ENCODE measurements at regions not wholly inside any gene's neighbourhood (a gene's known extent, or its start where the extent isn't known, plus 50 kb on each side); places are given as distances from the start of the nearest gene placed in this dataset.

DNA sequence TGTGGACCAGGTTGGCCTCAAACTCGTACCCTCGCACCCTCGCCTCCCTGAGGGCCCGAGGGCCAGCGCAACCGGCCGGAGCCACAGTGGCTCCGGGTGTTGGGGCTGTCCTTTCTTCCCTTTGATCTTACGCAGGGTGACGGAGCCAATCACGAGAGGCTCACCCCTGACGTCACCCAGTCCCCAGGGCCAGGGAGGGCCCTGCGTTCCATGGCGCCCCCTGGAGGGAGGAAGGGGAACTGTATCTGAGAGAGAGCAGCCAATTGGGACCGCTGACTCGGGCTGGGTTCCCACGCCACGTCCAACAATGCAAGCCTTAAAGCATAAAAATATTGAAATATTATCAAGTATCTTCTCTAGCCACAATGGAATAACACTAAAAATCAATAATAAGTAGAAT lies 432.8 kb upstream of the LRRTM4 start:
- Histone ChIP-seq H2BK20ac (ENCODE audit: low read depth, low read length) (no peak overlapping the region), H3K9me1 (ENCODE audit: insufficient read depth, low read length) (no peaks in the 10 kb centered on the region), H3K9me3 (ENCODE audit: control insufficient read depth, insufficient read depth, low read length) (peaks cover 7% of the 10 kb centered on the region; the same call in 1 of the 2 replicates), H3K4me3 (ENCODE audit: insufficient read depth, low read depth, low read length) (no peak overlapping the region), H3K56ac (ENCODE audit: extremely low read depth, insufficient read depth, low read length) (no peak overlapping the region), H3K4me1 (ENCODE audit: control insufficient read depth, insufficient read depth, low read length) (no peaks in the 10 kb centered on the region), H3K36me3 (ENCODE audit: control insufficient read depth, insufficient read depth, low read length) (no peaks in the 10 kb centered on the region), H4K8ac (ENCODE audit: low read depth in 2 of 2, low read length in 2 of 2) (no peak overlapping the region), H4K20me1 (ENCODE audit: insufficient read depth, low read length) (no peaks in the 10 kb centered on the region), H3K14ac (replicated peaks; ENCODE audit: low read depth, low read length) (no peak overlapping the region), H2AK9ac (replicated peaks; ENCODE audit: low read depth, low read length, poor library complexity) (no peak overlapping the region), H3K79me1 (ENCODE audit: low read depth in 1 of 2, low read length in 2 of 2) (no peaks in the 10 kb centered on the region), H3K18ac (ENCODE audit: low read depth, low read length) (no peak overlapping the region), H3K4ac (ENCODE audit: low read depth, low read length) (no peak overlapping the region), H3K27ac (ENCODE audit: insufficient read depth, low read length) (no peak overlapping the region), H4K91ac (ENCODE audit: insufficient read depth, low read depth, low read length) (no peak overlapping the region), H3K23ac (ENCODE audit: low read depth, low read length) (no peak overlapping the region), H3K27me3 (ENCODE audit: control insufficient read depth, insufficient read depth, low read length) (no peaks in the 10 kb centered on the region), H2BK15ac (ENCODE audit: low read depth, low read length) (no peak overlapping the region), H3K9ac (ENCODE audit: low read depth, low read length) (no peak overlapping the region), H2BK5ac (ENCODE audit: low read depth, low read length, poor library complexity, severe bottlenecking) (no peak overlapping the region), H2AFZ (replicated peaks; ENCODE audit: low read length, poor library complexity) (no peak overlapping the region), H4K5ac (ENCODE audit: low read depth, low read length) (no peak overlapping the region), H3K4me2 (ENCODE audit: low read depth, low read length) (no peak overlapping the region), H2BK120ac (ENCODE audit: low read depth, low read length) (no peak overlapping the region), H2AK5ac (ENCODE audit: low read depth, low read length) (no peak overlapping the region)
- TF ChIP-seq, protein P1, sequence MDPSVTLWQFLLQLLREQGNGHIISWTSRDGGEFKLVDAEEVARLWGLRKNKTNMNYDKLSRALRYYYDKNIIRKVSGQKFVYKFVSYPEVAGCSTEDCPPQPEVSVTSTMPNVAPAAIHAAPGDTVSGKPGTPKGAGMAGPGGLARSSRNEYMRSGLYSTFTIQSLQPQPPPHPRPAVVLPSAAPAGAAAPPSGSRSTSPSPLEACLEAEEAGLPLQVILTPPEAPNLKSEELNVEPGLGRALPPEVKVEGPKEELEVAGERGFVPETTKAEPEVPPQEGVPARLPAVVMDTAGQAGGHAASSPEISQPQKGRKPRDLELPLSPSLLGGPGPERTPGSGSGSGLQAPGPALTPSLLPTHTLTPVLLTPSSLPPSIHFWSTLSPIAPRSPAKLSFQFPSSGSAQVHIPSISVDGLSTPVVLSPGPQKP (IDR thresholded peaks at IDR 0.05; ENCODE audit: borderline replicate concordance, low read depth, low read length), result no peak
- TF ChIP-seq RCOR1 (IDR thresholded peaks at IDR 0.05; ENCODE audit: insufficient replicate concordance, low read length), result no peak
- TF ChIP-seq MAZ (IDR thresholded peaks at IDR 0.05; ENCODE audit: borderline replicate concordance, low read depth, low read length), result no peak
- TF ChIP-seq BHLHE40 (IDR thresholded peaks at IDR 0.05; ENCODE audit: low read depth, low read length), result no peak
- no peak for TF ChIP-seq SMC3 (IDR thresholded peaks at IDR 0.05; ENCODE audit: low read depth, low read length)
- WGBS, 2 experiments (ENCODE audit: extremely low coverage in 2 of 2, insufficient read length in 1 of 2), result no CpG with 5 or more reads among the region's 18 CpGs
- no peak for DNase-seq
- in situ Hi-C loops (cut with MboI; ENCODE audit: low sequenced_read_pairs) (no loop called here), dilution Hi-C loops (cut with HindIII; ENCODE audit: low sequenced_read_pairs, unreplicated experiment) (no loop called here), intact Hi-C loops (cut with micrococcal nuclease) (no loop called here)
- no TSS peak for BruUV-seq (replicated peaks)
- no peak for ATAC-seq (ENCODE audit: low read depth)
- POLR2A ChIA-PET (ENCODE audit: unreplicated experiment), result no interaction called here
- CTCF ChIA-PET, result no interaction called here

Measured in IMR-90 (cell line).